ENCODE measurements at regions not wholly inside any gene's neighbourhood (a gene's known extent, or its start where the extent isn't known, plus 50 kb on each side); places are given as distances from the start of the nearest gene placed in this dataset.

DNA sequence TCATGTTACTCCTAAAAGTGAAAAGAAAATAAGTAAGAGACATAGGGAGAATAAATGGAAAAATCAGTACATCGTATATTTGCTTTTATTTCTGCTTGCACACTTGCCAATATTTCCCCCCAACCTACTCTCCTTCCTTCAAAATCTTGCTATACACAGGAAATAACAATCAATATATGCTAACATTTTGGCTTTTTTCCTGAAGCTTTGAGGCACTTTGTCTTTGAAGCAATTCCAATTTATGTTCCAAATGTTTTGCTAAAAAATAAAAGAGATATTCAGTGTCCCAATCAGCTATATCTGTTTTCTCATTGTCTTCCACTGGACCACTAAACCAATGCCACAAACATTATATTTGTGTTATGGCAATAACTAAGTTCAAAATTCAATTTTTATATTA, 184.0 kb upstream of the NEGR1 start:
- DNase-seq: no peak
- H3K4me1 Mint-ChIP-seq: no peaks in the 10 kb centered on the region
- no peaks in the 10 kb centered on the region for H3K9me3 Mint-ChIP-seq

DNA sequence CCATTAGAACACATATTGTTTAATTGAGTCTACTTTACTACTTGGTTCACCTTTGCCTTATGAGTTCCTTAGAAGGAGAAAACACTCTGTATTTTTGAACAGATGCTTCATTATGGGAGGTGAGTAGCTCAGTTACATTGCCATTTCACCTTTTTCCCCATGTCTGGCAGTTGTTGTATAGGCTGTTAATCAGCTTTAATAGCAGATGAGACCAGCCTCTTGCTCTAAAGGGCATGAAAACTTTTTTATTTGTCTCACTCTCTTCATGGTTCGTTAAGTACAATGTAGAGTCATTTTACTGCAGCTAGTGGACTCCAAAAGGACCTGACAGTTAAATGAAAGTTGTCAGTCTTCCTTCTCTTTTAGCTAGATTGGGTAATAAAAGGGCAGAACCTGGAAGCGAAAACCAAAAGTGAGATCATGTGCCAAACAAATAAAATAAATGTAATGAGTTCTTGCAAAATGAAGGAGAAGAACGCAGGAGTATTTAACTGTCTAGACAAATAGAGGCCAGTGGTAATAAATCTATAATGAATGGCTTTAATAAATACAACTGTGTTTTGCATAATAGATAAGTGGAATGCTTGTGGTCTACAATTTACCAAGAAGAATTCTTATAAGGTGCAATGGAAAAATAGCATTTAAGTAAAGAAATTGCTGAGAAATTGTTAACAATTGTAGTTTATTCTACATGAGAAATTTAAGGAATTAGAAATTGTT, 180.0 kb upstream of the NEGR1 start:
- no peaks in the 10 kb centered on the region for H3K4me1 ChIP-seq (ENCODE audit: control insufficient read depth, insufficient read depth, low read length)
- no peak overlapping the region for H3K27ac ChIP-seq (ENCODE audit: low read depth, low read length)
- H3K9me3 Mint-ChIP-seq: no peaks in the 10 kb centered on the region
- DNase-seq: no peak
- H3K36me3 Mint-ChIP-seq (ENCODE audit: low read depth): no peaks in the 10 kb centered on the region
- 93 to 94% methylated on average over 2 to 3 of the region's 3 CpGs for WGBS, 2 experiments (ENCODE audit: insufficient coverage in 1 of 2, insufficient read length in 1 of 2)
- H3K4me1 Mint-ChIP-seq: no peaks in the 10 kb centered on the region
- no peaks in the 10 kb centered on the region for H3K27me3 Mint-ChIP-seq (ENCODE audit: insufficient read depth)
- TF ChIP-seq CTCF (conservative IDR thresholded peaks at IDR 0.05): no peak
- H3K27ac Mint-ChIP-seq: no peak overlapping the region
- H3K36me3 ChIP-seq (ENCODE audit: control insufficient read depth, insufficient read depth, low read length): no peaks in the 10 kb centered on the region
- no peaks in the 10 kb centered on the region for H3K27me3 ChIP-seq (ENCODE audit: control insufficient read depth, insufficient read depth, low read length, poor library complexity, severe bottlenecking)
- no peak overlapping the region for H3K4me3 Mint-ChIP-seq
- H3K4me3 ChIP-seq (ENCODE audit: low read length): no peak overlapping the region
- no peak overlapping the region for H3K9ac ChIP-seq (ENCODE audit: extremely low read depth, low read length, poor library complexity, severe bottlenecking)
- H3K9me3 ChIP-seq (ENCODE audit: control insufficient read depth, low read length): no peaks in the 10 kb centered on the region

More for the DNA sequence above, 184.0 kb upstream of the NEGR1 start:
- no peaks in the 10 kb centered on the region for H3K4me1 ChIP-seq (ENCODE audit: control insufficient read depth, insufficient read depth, low read length)
- no peak overlapping the region for H3K4me3 ChIP-seq (ENCODE audit: low read length)
- no peak overlapping the region for H3K27ac Mint-ChIP-seq
- no peaks in the 10 kb centered on the region for H3K36me3 ChIP-seq (ENCODE audit: control insufficient read depth, insufficient read depth, low read length)
- no peak overlapping the region for H3K27ac ChIP-seq (ENCODE audit: low read depth, low read length)
- H3K36me3 Mint-ChIP-seq (ENCODE audit: low read depth): no peaks in the 10 kb centered on the region
- TF ChIP-seq CTCF (conservative IDR thresholded peaks at IDR 0.05): no peak
- no peaks in the 10 kb centered on the region for H3K27me3 Mint-ChIP-seq (ENCODE audit: insufficient read depth)
- no peaks in the 10 kb centered on the region for H3K27me3 ChIP-seq (ENCODE audit: control insufficient read depth, insufficient read depth, low read length, poor library complexity, severe bottlenecking)
- WGBS, 2 experiments (ENCODE audit: insufficient coverage in 1 of 2, insufficient read length in 1 of 2): 88% methylated on average over 1 of the region's 1 CpG; no CpG with 5 or more reads in 1 of the 2 experiments
- H3K9ac ChIP-seq (ENCODE audit: extremely low read depth, low read length, poor library complexity, severe bottlenecking): no peak overlapping the region
- H3K4me3 Mint-ChIP-seq: no peak overlapping the region
- no peaks in the 10 kb centered on the region for H3K9me3 ChIP-seq (ENCODE audit: control insufficient read depth, low read length)

DNA sequence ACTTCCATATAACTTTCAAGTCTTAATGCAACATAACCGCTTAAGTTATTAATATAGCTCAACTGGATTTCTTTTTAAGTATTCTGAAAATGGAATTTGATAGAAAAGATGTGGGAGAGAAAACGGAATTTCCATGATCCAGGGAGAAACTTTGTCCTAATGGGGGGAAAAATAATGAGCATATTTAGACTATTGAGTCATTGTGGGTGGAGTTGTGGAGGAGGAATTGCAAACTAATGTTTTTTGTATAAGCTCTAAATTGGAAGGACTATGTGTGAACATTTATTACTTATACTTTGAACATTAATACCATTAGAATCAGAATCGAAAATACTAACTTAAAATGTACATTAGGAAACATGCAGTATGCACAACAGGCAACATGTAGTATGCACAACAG, 159.9 kb upstream of the NEGR1 start:
- Histone ChIP-seq H3K4me1 (ENCODE audit: control insufficient read depth, insufficient read depth, low read length) (no peaks in the 10 kb centered on the region), H3K27ac (ENCODE audit: low read depth, low read length) (no peak overlapping the region), H3K36me3 (ENCODE audit: control insufficient read depth, insufficient read depth, low read length) (no peaks in the 10 kb centered on the region), H3K4me3 (ENCODE audit: low read length) (no peak overlapping the region), H3K27me3 (ENCODE audit: control insufficient read depth, insufficient read depth, low read length, poor library complexity, severe bottlenecking) (no peaks in the 10 kb centered on the region), H3K9ac (ENCODE audit: extremely low read depth, low read length, poor library complexity, severe bottlenecking) (no peak overlapping the region), H3K9me3 (ENCODE audit: control insufficient read depth, low read length) (no peaks in the 10 kb centered on the region)
- WGBS, 2 experiments (ENCODE audit: insufficient coverage in 1 of 2, insufficient read length in 1 of 2): 71 to 80% methylated on average over 1 to 3 of the region's 3 CpGs
- Mint-ChIP-seq H3K36me3 (ENCODE audit: low read depth) (no peaks in the 10 kb centered on the region), H3K27me3 (ENCODE audit: insufficient read depth) (no peaks in the 10 kb centered on the region), H3K4me3 (no peak overlapping the region), H3K9me3 (no peaks in the 10 kb centered on the region), H3K27ac (no peak overlapping the region), H3K4me1 (no peaks in the 10 kb centered on the region)
- DNase-seq: no peak
- no peak for TF ChIP-seq CTCF (conservative IDR thresholded peaks at IDR 0.05)

Data from endodermal cell (in vitro differentiated cells).